ENCODE measurements at regions not wholly inside any gene's neighbourhood (a gene's known extent, or its start where the extent isn't known, plus 50 kb on each side); places are given as distances from the start of the nearest gene placed in this dataset.
A peak's percentile ranks its signal among the peaks of the same experiment; 100 is the strongest.

DNA sequence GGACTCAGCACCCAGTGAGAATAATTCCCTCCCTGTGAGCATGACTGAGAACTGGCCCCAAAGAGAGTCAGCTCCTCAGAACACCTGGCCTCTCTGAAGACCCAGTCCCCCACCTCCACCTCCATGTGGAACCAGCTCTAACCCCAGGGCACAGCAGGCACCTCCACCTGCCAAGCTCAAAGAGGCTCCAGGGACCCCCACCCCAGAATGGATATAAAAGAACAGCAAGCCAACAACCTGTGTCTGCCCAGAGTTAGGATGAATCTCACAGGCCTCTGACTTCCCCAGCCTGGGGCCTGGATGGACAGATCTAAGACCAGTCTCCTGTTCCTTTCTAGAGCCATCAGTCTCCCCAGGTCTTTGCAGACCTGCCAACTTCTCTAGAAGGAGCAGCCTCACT is 498.5 kb downstream of the EIPR1 start:
- Histone ChIP-seq H3K4me3 (ENCODE audit: low read length) (peak overlapping the region; percentile 49), H3K27ac (ENCODE audit: low read depth, low read length) (peak overlapping the region; percentile 47), H3K36me3 (ENCODE audit: control insufficient read depth, low read length) (no peaks in the 10 kb centered on the region), H3K27me3 (ENCODE audit: control insufficient read depth, low read length) (no peaks in the 10 kb centered on the region), H3K4me1 (ENCODE audit: control insufficient read depth, low read length) (peaks cover 20% of the 10 kb centered on the region), H3K9me2 (replicated peaks; ENCODE audit: control insufficient read depth, low read length) (no peaks in the 10 kb centered on the region), H3K4me2 (ENCODE audit: low read length) (peak overlapping the region; percentile 68), H4K20me1 (ENCODE audit: control insufficient read depth, insufficient read depth, low read depth, low read length) (no peaks in the 10 kb centered on the region), H3K9me3 (ENCODE audit: control insufficient read depth, insufficient read depth, low read length) (no peaks in the 10 kb centered on the region), H3K79me2 (ENCODE audit: control insufficient read depth, low read length) (no peaks in the 10 kb centered on the region), H3F3A (ENCODE audit: control insufficient read depth, insufficient read depth) (no peaks in the 10 kb centered on the region)
- TF ChIP-seq, protein P1, sequence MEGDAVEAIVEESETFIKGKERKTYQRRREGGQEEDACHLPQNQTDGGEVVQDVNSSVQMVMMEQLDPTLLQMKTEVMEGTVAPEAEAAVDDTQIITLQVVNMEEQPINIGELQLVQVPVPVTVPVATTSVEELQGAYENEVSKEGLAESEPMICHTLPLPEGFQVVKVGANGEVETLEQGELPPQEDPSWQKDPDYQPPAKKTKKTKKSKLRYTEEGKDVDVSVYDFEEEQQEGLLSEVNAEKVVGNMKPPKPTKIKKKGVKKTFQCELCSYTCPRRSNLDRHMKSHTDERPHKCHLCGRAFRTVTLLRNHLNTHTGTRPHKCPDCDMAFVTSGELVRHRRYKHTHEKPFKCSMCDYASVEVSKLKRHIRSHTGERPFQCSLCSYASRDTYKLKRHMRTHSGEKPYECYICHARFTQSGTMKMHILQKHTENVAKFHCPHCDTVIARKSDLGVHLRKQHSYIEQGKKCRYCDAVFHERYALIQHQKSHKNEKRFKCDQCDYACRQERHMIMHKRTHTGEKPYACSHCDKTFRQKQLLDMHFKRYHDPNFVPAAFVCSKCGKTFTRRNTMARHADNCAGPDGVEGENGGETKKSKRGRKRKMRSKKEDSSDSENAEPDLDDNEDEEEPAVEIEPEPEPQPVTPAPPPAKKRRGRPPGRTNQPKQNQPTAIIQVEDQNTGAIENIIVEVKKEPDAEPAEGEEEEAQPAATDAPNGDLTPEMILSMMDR (IDR thresholded peaks at IDR 0.05; ENCODE audit: low read depth, low read length, poor library complexity, severe bottlenecking), result no peak
- TF ChIP-seq EZH2phosphoT487 (IDR thresholded peaks at IDR 0.05; ENCODE audit: borderline replicate concordance, low read length), result no peak

DNA sequence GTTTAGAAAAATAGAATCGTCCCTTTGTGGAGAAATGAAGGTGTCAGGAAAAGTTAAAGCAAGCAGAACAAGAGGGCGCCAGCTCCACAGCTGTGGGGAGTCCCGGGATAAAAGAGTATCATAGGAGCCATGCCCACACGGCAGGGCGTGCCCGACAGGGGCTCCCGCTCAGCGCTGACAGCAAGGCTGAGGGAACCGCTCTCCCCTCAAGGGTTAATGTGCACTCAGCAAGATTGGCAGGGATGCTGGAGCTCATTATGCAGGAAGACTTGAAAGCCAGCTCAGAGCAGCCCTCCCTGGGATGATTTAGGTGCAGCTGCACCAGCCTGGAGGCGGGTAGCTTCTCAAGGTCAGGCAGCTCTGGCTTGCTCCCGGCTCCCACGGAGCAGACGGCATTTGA is 500.2 kb downstream of the EIPR1 start:
- Histone ChIP-seq H3K79me2 (ENCODE audit: control insufficient read depth, low read length) (no peaks in the 10 kb centered on the region), H4K20me1 (ENCODE audit: control insufficient read depth, insufficient read depth, low read depth, low read length) (no peaks in the 10 kb centered on the region), H3K36me3 (ENCODE audit: control insufficient read depth, low read length) (no peaks in the 10 kb centered on the region), H3K4me1 (ENCODE audit: control insufficient read depth, low read length) (peaks cover 20% of the 10 kb centered on the region), H3K27me3 (ENCODE audit: control insufficient read depth, low read length) (no peaks in the 10 kb centered on the region), H3K9me2 (replicated peaks; ENCODE audit: control insufficient read depth, low read length) (no peaks in the 10 kb centered on the region), H3F3A (ENCODE audit: control insufficient read depth, insufficient read depth) (no peaks in the 10 kb centered on the region), H3K4me3 (ENCODE audit: low read length) (no peak overlapping the region), H3K9me3 (ENCODE audit: control insufficient read depth, insufficient read depth, low read length) (no peaks in the 10 kb centered on the region), H3K4me2 (ENCODE audit: low read length) (no peak overlapping the region), H3K27ac (ENCODE audit: low read depth, low read length) (no peak overlapping the region)
- TF ChIP-seq, protein P1 (IDR thresholded peaks at IDR 0.05; ENCODE audit: low read depth, low read length, poor library complexity, severe bottlenecking), result no peak
- TF ChIP-seq EZH2phosphoT487 (IDR thresholded peaks at IDR 0.05; ENCODE audit: borderline replicate concordance, low read length), result no peak

DNA sequence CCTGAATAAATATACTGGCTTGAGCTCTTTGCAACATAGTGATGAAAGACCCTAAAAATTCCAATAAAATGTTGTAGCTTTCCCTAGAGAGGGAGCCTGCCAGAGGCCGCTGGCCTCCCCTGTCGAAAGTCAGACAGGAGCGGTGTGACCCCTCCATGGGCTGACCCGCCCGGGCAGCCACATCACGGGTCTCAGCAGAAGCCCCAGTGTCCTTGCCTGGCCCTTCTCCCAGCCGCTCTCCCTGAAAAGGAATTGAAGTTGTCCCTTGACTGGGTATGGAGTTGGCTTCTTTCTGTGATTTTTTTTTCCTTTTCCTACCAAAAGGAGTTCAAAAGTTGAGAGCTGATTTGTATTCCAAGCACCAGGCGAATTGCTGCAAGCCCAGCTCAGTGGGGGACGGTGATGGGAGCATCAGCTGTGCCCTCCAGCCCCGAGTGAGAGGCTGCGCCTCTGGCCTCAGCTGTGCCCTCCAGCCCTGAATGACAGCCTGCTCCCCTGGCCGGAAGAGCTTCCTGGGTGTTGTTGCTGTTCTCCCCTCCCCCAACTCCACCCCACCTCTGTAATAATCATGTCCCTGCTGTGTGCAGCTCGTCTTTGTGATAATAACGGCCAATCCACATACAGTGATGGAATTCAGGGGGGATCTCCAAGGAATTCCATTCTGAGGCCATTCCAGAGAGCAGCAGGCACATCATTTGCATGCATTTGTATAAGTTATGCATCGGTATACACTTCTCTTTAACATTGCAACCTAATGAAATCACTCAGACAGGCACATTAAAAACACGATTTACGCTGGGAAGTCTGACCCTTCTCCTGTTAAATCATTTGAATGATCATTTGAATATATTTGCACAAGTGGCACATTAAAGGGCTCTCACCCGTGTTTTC is 501.0 kb downstream of the EIPR1 start:
- no peak overlapping the region for H3K4me3 ChIP-seq (ENCODE audit: low read length)
- H3K4me2 ChIP-seq (ENCODE audit: low read length), result no peak overlapping the region
- no peaks in the 10 kb centered on the region for H3K9me2 ChIP-seq (replicated peaks; ENCODE audit: control insufficient read depth, low read length)
- H3K4me1 ChIP-seq (ENCODE audit: control insufficient read depth, low read length), result peaks cover 20% of the 10 kb centered on the region
- no peaks in the 10 kb centered on the region for H3F3A ChIP-seq (ENCODE audit: control insufficient read depth, insufficient read depth)
- H3K9me3 ChIP-seq (ENCODE audit: control insufficient read depth, insufficient read depth, low read length), result no peaks in the 10 kb centered on the region
- no peaks in the 10 kb centered on the region for H3K27me3 ChIP-seq (ENCODE audit: control insufficient read depth, low read length)
- no peak overlapping the region for H3K27ac ChIP-seq (ENCODE audit: low read depth, low read length)
- no peaks in the 10 kb centered on the region for H3K36me3 ChIP-seq (ENCODE audit: control insufficient read depth, low read length)
- TF ChIP-seq, protein P1 (IDR thresholded peaks at IDR 0.05; ENCODE audit: low read depth, low read length, poor library complexity, severe bottlenecking), result no peak
- TF ChIP-seq EZH2phosphoT487 (IDR thresholded peaks at IDR 0.05; ENCODE audit: borderline replicate concordance, low read length), result no peak
- no peaks in the 10 kb centered on the region for H3K79me2 ChIP-seq (ENCODE audit: control insufficient read depth, low read length)
- no peaks in the 10 kb centered on the region for H4K20me1 ChIP-seq (ENCODE audit: control insufficient read depth, insufficient read depth, low read depth, low read length)

All from DOHH2 (cell line).